ENCODE measurements at regions not wholly inside any gene's neighbourhood (a gene's known extent, or its start where the extent isn't known, plus 50 kb on each side); places are given as distances from the start of the nearest gene placed in this dataset.

GRCh38 chr9:111099199-111100008 lies 61.1 kb upstream of the LPAR1 start:
- WGBS, 2 donors: 67 to 76% methylated on average over 9 of the region's 9 CpGs
- no peak for ATAC-seq

GRCh38 chr9:111098093-111098492 lies 59.8 kb upstream of the LPAR1 start:
- no peak for DNase-seq
- no peaks in the 10 kb centered on the region for H3K36me3 ChIP-seq (replicated peaks in 1 of 2; ENCODE audit: insufficient read depth in 1 of 2, low read depth in 2 of 2)
- no peak overlapping the region for H3K27ac ChIP-seq
- intact Hi-C loops (cut with DNase I): no loop called here
- no peak for ATAC-seq
- TF ChIP-seq, protein P1, sequence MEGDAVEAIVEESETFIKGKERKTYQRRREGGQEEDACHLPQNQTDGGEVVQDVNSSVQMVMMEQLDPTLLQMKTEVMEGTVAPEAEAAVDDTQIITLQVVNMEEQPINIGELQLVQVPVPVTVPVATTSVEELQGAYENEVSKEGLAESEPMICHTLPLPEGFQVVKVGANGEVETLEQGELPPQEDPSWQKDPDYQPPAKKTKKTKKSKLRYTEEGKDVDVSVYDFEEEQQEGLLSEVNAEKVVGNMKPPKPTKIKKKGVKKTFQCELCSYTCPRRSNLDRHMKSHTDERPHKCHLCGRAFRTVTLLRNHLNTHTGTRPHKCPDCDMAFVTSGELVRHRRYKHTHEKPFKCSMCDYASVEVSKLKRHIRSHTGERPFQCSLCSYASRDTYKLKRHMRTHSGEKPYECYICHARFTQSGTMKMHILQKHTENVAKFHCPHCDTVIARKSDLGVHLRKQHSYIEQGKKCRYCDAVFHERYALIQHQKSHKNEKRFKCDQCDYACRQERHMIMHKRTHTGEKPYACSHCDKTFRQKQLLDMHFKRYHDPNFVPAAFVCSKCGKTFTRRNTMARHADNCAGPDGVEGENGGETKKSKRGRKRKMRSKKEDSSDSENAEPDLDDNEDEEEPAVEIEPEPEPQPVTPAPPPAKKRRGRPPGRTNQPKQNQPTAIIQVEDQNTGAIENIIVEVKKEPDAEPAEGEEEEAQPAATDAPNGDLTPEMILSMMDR (IDR thresholded peaks at IDR 0.05): no peak
- no peak for TF ChIP-seq POLR2A (IDR thresholded peaks at IDR 0.05)
- no peaks in the 10 kb centered on the region for H3K27me3 ChIP-seq
- H3K4me1 ChIP-seq: no peaks in the 10 kb centered on the region
- H3K4me3 ChIP-seq: no peak overlapping the region
- no peaks in the 10 kb centered on the region for H3K9me3 ChIP-seq
- WGBS, 2 donors: 72 to 75% methylated on average over 4 of the region's 4 CpGs

More at GRCh38 chr9:111099199-111100008, 61.1 kb upstream of the LPAR1 start:
- Histone ChIP-seq H3K4me1 (no peaks in the 10 kb centered on the region), H3K36me3 (replicated peaks in 1 of 2; ENCODE audit: insufficient read depth in 1 of 2, low read depth in 2 of 2) (no peaks in the 10 kb centered on the region), H3K27me3 (no peaks in the 10 kb centered on the region), H3K9me3 (no peaks in the 10 kb centered on the region), H3K27ac (no peak overlapping the region), H3K4me3 (no peak overlapping the region)
- intact Hi-C loops (cut with DNase I): no loop called here
- TF ChIP-seq POLR2A (IDR thresholded peaks at IDR 0.05): no peak
- no peak for DNase-seq

DNA sequence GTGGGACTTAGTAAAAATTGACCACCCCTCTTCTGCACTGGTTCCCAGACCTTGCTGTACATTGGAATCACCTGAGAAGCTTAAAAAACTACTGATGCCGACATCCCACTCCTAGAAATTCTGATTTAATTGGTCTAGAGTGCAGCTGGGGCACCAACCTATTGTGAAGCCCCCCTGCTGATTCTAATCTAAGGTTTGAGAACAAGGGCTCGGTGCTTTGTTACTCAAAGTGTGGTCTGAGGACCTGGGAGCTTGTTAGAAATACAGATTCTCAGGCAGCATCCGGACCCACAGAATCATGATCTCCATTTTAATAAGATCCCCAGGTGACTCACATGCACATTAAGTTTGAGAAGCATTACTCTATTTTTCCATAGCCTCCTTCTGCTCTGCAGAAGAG lies 57.8 kb upstream of the LPAR1 start:
- H3K36me3 ChIP-seq (replicated peaks in 1 of 2; ENCODE audit: insufficient read depth in 1 of 2, low read depth in 2 of 2): no peaks in the 10 kb centered on the region
- no peak for ATAC-seq
- no peak for DNase-seq
- no peak overlapping the region for H3K27ac ChIP-seq
- no peaks in the 10 kb centered on the region for H3K4me1 ChIP-seq
- no peak for TF ChIP-seq POLR2A (IDR thresholded peaks at IDR 0.05)
- TF ChIP-seq, protein P1 (IDR thresholded peaks at IDR 0.05): no peak
- H3K27me3 ChIP-seq: no peaks in the 10 kb centered on the region
- H3K4me3 ChIP-seq: no peak overlapping the region
- no peaks in the 10 kb centered on the region for H3K9me3 ChIP-seq
- intact Hi-C loops (cut with DNase I): no loop called here
- 65 to 67% methylated on average over 3 of the region's 3 CpGs for WGBS, 2 donors

- H3K4me3 ChIP-seq: no peak overlapping the region
- TF ChIP-seq POLR2A (IDR thresholded peaks at IDR 0.05): no peak
- TF ChIP-seq, protein P1 (IDR thresholded peaks at IDR 0.05): no peak
- no peaks in the 10 kb centered on the region for H3K36me3 ChIP-seq (replicated peaks in 1 of 2; ENCODE audit: insufficient read depth in 1 of 2, low read depth in 2 of 2)
- no peak for ATAC-seq
- no peak overlapping the region for H3K27ac ChIP-seq
- 37 to 48% methylated on average over 4 of the region's 4 CpGs for WGBS, 2 donors
- no peaks in the 10 kb centered on the region for H3K9me3 ChIP-seq
- DNase-seq: no peak
- H3K4me1 ChIP-seq: no peaks in the 10 kb centered on the region
- H3K27me3 ChIP-seq: no peaks in the 10 kb centered on the region
- intact Hi-C loops (cut with DNase I): no loop called here
These were observed 57.2 kb upstream of the LPAR1 start for GRCh38 chr9:111095441-111095840.

DNA sequence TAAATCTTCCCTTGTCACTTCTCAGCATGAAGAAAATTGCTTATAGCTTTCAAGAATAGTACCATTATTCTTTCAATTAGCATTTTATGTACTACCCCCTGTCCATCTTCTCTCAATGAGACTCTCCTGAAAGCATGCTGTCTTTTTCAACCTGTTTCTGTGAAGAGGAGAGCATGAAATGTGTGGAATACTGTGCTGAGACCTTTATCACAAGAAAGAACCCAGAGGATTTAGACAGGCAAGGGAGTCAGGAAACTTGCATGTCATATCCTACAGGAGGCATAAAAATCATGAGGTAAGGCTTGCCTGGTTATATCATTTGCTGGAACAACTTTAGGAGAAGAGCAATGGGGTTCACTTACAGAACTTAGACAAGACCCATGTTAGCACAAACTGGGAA lies 56.7 kb upstream of the LPAR1 start:
- no peak overlapping the region for H3K4me3 ChIP-seq
- ATAC-seq (no peak), DNase-seq (no peak)
- H3K27ac ChIP-seq: no peak overlapping the region
- no peaks in the 10 kb centered on the region for H3K9me3 ChIP-seq
- TF ChIP-seq POLR2A (IDR thresholded peaks at IDR 0.05): no peak
- TF ChIP-seq, protein P1 (IDR thresholded peaks at IDR 0.05): no peak
- no peaks in the 10 kb centered on the region for H3K4me1 ChIP-seq
- no peaks in the 10 kb centered on the region for H3K36me3 ChIP-seq (replicated peaks in 1 of 2; ENCODE audit: insufficient read depth in 1 of 2, low read depth in 2 of 2)
- intact Hi-C loops (cut with DNase I): no loop called here
- no peaks in the 10 kb centered on the region for H3K27me3 ChIP-seq

Measured in body of pancreas (tissue), 4 donors.